ENCODE measurements at regions not wholly inside any gene's neighbourhood (a gene's known extent, or its start where the extent isn't known, plus 50 kb on each side); places are given as distances from the start of the nearest gene placed in this dataset.
A peak's percentile ranks its signal among the peaks of the same experiment; 100 is the strongest.

- TF ChIP-seq ZSCAN20 (CRISPR knock-in tag; IDR thresholded peaks at IDR 0.05) = no peak
- 0 out of 2 replicates have a peak, but pooled peaks have one; percentile 50 for TF ChIP-seq MYC (IDR thresholded peaks at IDR 0.05; ENCODE audit: borderline replicate concordance, low read length)
- peak; percentile 95 to 99 for TF ChIP-seq RAD21 (conservative IDR thresholded peaks at IDR 0.05 in 1 of 2, IDR thresholded peaks at IDR 0.05 in 1 of 2)
- no peak for TF ChIP-seq SREBF2 (IDR thresholded peaks at IDR 0.05)
- TF ChIP-seq, protein P1, sequence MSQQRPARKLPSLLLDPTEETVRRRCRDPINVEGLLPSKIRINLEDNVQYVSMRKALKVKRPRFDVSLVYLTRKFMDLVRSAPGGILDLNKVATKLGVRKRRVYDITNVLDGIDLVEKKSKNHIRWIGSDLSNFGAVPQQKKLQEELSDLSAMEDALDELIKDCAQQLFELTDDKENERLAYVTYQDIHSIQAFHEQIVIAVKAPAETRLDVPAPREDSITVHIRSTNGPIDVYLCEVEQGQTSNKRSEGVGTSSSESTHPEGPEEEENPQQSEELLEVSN (IDR thresholded peaks at IDR 0.05; ENCODE audit: borderline replicate concordance, low read depth) = no peak
- no peak for TF ChIP-seq PHF8 (IDR thresholded peaks at IDR 0.05; ENCODE audit: borderline replicate concordance, low read depth)
- TF ChIP-seq KDM1A (IDR thresholded peaks at IDR 0.05; ENCODE audit: low read depth) = no peak
- no peak for TF ChIP-seq PBX3 (IDR thresholded peaks at IDR 0.05)
- no peak for TF ChIP-seq MAFK (IDR thresholded peaks at IDR 0.05; ENCODE audit: partially characterized antibody)
Measured at GRCh38 chr13:97109841-97110492, 112.2 kb upstream of the MBNL2 start (continued).

DNA sequence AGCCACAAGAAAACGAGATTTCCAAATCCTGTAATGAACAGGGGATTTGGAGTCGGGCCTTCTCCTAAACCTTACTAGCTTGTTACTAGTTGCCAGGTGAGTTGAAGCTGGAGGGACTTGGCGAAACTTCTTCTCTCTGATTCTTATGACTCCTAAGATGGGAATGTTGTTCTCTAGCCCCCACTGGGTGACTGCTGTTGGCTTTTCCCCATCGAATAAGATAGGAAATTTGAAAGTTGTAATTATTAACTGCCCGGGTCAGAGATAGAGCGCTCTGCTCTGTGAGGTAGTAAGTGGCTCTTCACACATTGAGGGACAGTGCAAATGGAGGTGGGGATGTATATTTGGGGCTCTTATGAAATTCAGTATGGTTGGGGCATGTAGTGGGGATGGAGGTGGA, 111.2 kb upstream of the MBNL2 start:
- Histone ChIP-seq H3K4me2 (peak overlapping the region; percentile 59; the same call in 2 of the 3 replicates), H3K4me1 (peaks cover 53% of the 10 kb centered on the region), H3K27ac (peak overlapping the region; percentile 53 to 61; a peak in 3 of 6 replicates), H3K4me3 (no peak overlapping the region), H3K9me3 (no peaks in the 10 kb centered on the region)
- DNase-seq (ENCODE audit: low read depth in 1 of 2, low spot score in 1 of 2) (no peak), ATAC-seq (no peak), FAIRE-seq (no peak)
- WGBS (ENCODE audit: missing lambda C conversion rate) = 51% methylated on average over 6 of the region's 6 CpGs
- ChIA-PET POLR2A (no interaction called here), CTCF (interaction anchor here (0.6 to 12.6 kb wide), 14 partner anchors 8 to 255 kb away, joined by 3 to 171 read pairs (median 8); no protein-coding TSS in a partner anchor)
- TF ChIP-seq HEYL (CRISPR knock-in tag; IDR thresholded peaks at IDR 0.05) (no peak), FOXS1 (CRISPR knock-in tag; IDR thresholded peaks at IDR 0.05) (no peak), NPAS2 (CRISPR knock-in tag; IDR thresholded peaks at IDR 0.05; ENCODE audit: borderline replicate concordance) (no peak), ZNF302 (CRISPR knock-in tag; IDR thresholded peaks at IDR 0.05) (no peak), CBX8 (IDR thresholded peaks at IDR 0.05) (no peak), TFCP2L1 (CRISPR knock-in tag; IDR thresholded peaks at IDR 0.05) (no peak), ATOH8 (CRISPR knock-in tag; IDR thresholded peaks at IDR 0.05; ENCODE audit: low read depth) (no peak), PBX3 (IDR thresholded peaks at IDR 0.05) (no peak), ESRRA (IDR thresholded peaks at IDR 0.05; ENCODE audit: borderline replicate concordance, low read length) (no peak), SMC3 (IDR thresholded peaks at IDR 0.05) (no peak), GATA3 (IDR thresholded peaks at IDR 0.05; ENCODE audit: borderline replicate concordance) (no peak), CEBPB (IDR thresholded peaks at IDR 0.05) (no peak), TP53 (CRISPR knock-in tag; IDR thresholded peaks at IDR 0.05) (no peak), MAFK (IDR thresholded peaks at IDR 0.05; ENCODE audit: partially characterized antibody) (no peak), HES2 (IDR thresholded peaks at IDR 0.05) (no peak), JUNB (IDR thresholded peaks at IDR 0.05) (no peak), NFE2L2 (conservative IDR thresholded peaks at IDR 0.05; ENCODE audit: low read length) (no peak)
- TF ChIP-seq, protein P1 (IDR thresholded peaks at IDR 0.05; ENCODE audit: borderline replicate concordance, low read depth) = no peak
- TF ChIP-seq, protein P2, sequence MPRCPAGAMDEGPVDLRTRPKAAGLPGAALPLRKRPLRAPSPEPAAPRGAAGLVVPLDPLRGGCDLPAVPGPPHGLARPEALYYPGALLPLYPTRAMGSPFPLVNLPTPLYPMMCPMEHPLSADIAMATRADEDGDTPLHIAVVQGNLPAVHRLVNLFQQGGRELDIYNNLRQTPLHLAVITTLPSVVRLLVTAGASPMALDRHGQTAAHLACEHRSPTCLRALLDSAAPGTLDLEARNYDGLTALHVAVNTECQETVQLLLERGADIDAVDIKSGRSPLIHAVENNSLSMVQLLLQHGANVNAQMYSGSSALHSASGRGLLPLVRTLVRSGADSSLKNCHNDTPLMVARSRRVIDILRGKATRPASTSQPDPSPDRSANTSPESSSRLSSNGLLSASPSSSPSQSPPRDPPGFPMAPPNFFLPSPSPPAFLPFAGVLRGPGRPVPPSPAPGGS (IDR thresholded peaks at IDR 0.05) = no peak

Measured in A549 (cell line).